RWPE1 (cell line): ENCODE measurements at regions not wholly inside any gene's neighbourhood (a gene's known extent, or its start where the extent isn't known, plus 50 kb on each side); places are given as distances from the start of the nearest gene placed in this dataset.
"Not testable (repeated sequence)": the region's sequence is repeated elsewhere in the genome, so short reads cannot be mapped to it uniquely, and the experiment has no call there.

Experiments
- CTCF ChIA-PET: fragments of 350-600 bp; sonication (Branson Sonifier 250); formaldehyde crosslinking; extraction: SDS; loops from one replicate; lab custom pipeline; 2021; lab: Yijun Ruan, JAX
- POLR2A ChIA-PET: fragments of 400-600 bp; formaldehyde crosslinking; extraction: SDS; loops from one replicate; lab custom pipeline; 2020; ENCODE audit warnings: antibody characterized with exemption; ENCODE audit not compliant: low non-redundant PET; lab: Yijun Ruan, JAX
- DNase-seq: peaks from one replicate; pipeline ENCODE4 v3.0.0; 2012; ENCODE audit warnings: low spot score
- H3K27ac ChIP-seq: fragments of 450-650 bp; 2 replicates; pipeline ENCODE4 v1.5.1; 2017
- CTCF ChIP-seq: fragments of 450-650 bp; conservative IDR thresholded peaks from 2 replicates; pipeline ENCODE4 v1.5.1; 2017; ENCODE audit warnings: low read depth, mild to moderate bottlenecking

- TF ChIP-seq CTCF, result no peak
Measured at GRCh38 chr1:182211386-182211785, 149.9 kb upstream of the ZNF648 start.

GRCh38 chr1:182210417-182210816 lies 148.9 kb upstream of the ZNF648 start:
- no peak for DNase-seq
- POLR2A ChIA-PET, result no interaction called here
- TF ChIP-seq CTCF, result no peak
- CTCF ChIA-PET, result no interaction called here
- H3K27ac ChIP-seq, result no peak overlapping the region

More at GRCh38 chr1:182211386-182211785, 149.9 kb upstream of the ZNF648 start:
- ChIA-PET CTCF (no interaction called here), POLR2A (no interaction called here)
- no peak for DNase-seq
- H3K27ac ChIP-seq, result no peak overlapping the region

- ChIA-PET CTCF (no interaction called here), POLR2A (no interaction called here)
Measured at GRCh38 chr1:182207300-182207699, 145.8 kb upstream of the ZNF648 start.

GRCh38 chr1:182206626-182207239 lies 145.2 kb upstream of the ZNF648 start:
- TF ChIP-seq CTCF, result no peak
- H3K27ac ChIP-seq, result no peak overlapping the region
- no peak for DNase-seq
- POLR2A ChIA-PET, result no interaction called here
- CTCF ChIA-PET, result no interaction called here

More at GRCh38 chr1:182207300-182207699, 145.8 kb upstream of the ZNF648 start:
- no peak overlapping the region for H3K27ac ChIP-seq
- no peak for DNase-seq
- no peak for TF ChIP-seq CTCF

GRCh38 chr1:182205351-182206022 lies 144.0 kb upstream of the ZNF648 start:
- TF ChIP-seq CTCF, result no peak
- ChIA-PET POLR2A (no interaction called here), CTCF (no interaction called here)
- no peak overlapping the region for H3K27ac ChIP-seq
- DNase-seq, result no peak

GRCh38 chr1:182203191-182203875 lies 141.8 kb upstream of the ZNF648 start:
- no peak for TF ChIP-seq CTCF
- POLR2A ChIA-PET, result no interaction called here

GRCh38 chr1:182201490-182201889 lies 140.0 kb upstream of the ZNF648 start:
- CTCF ChIA-PET, POLR2A ChIA-PET, DNase-seq, H3K27ac ChIP-seq: not testable (repeated sequence)

More at GRCh38 chr1:182203191-182203875, 141.8 kb upstream of the ZNF648 start:
- H3K27ac ChIP-seq, result no peak overlapping the region
- CTCF ChIA-PET, result no interaction called here
- DNase-seq, result no peak
